GM23248 (cell line): ENCODE measurements at regions not wholly inside any gene's neighbourhood (a gene's known extent, or its start where the extent isn't known, plus 50 kb on each side); places are given as distances from the start of the nearest gene placed in this dataset.

Experiments
- DNase-seq: peaks from one replicate; pipeline ENCODE4 v3.0.0-alpha.2; 2015
- H2AFZ ChIP-seq: fragments of 200-600 bp; sonication (generic); 2 replicates; pipeline ENCODE4 v1.6.1; 2016; ENCODE audit warnings: antibody characterized with exemption
- H3F3A ChIP-seq: fragments of 200-600 bp; sonication (generic); 2 replicates; pipeline ENCODE4 v1.6.1; 2016; ENCODE audit warnings: mild to moderate bottlenecking, antibody characterized with exemption, mixed run types; ENCODE audit not compliant: insufficient read depth
- H3K27ac ChIP-seq: fragments of 200-600 bp; sonication (generic); 2 replicates; pipeline ENCODE4 v1.5.1; 2016; ENCODE audit warnings: mild to moderate bottlenecking
- H3K27me3 ChIP-seq: fragments of 200-600 bp; sonication (generic); replicated peaks from 2 replicates; pipeline ENCODE4 v1.6.1; 2016; ENCODE audit warnings: mild to moderate bottlenecking; ENCODE audit not compliant: insufficient read depth
- H3K36me3 ChIP-seq: fragments of 200-600 bp; sonication (generic); 2 replicates; pipeline ENCODE4 v1.6.1; 2016; ENCODE audit warnings: low read depth, mild to moderate bottlenecking
- H3K4me1 ChIP-seq: fragments of 200-600 bp; sonication (generic); 2 replicates; pipeline ENCODE4 v1.6.1; 2016; ENCODE audit warnings: mild to moderate bottlenecking; ENCODE audit not compliant: insufficient read depth
- H3K4me2 ChIP-seq: fragments of 200-600 bp; sonication (generic); one replicate; pipeline ENCODE4 v1.6.1; 2016; ENCODE audit warnings: mild to moderate bottlenecking; ENCODE audit not compliant: unreplicated experiment
- H3K4me3 ChIP-seq: fragments of 200-600 bp; sonication (generic); 2 replicates; pipeline ENCODE4 v1.5.1; 2016; ENCODE audit warnings: mild to moderate bottlenecking
- H3K79me2 ChIP-seq: fragments of 200-600 bp; sonication (generic); 2 replicates; pipeline ENCODE4 v1.6.1; 2016; ENCODE audit warnings: mild to moderate bottlenecking; ENCODE audit not compliant: insufficient read depth
- H3K9ac ChIP-seq: fragments of 200-600 bp; sonication (generic); 2 replicates; pipeline ENCODE4 v1.6.1; 2016; ENCODE audit warnings: mild to moderate bottlenecking
- H3K9me2 ChIP-seq: fragments of 200-600 bp; sonication (generic); 2 replicates; pipeline ENCODE4 v1.6.1; 2016; ENCODE audit warnings: mixed run types, mild to moderate bottlenecking, moderate library complexity; ENCODE audit not compliant: insufficient read depth
- H3K9me3 ChIP-seq: fragments of 200-600 bp; sonication (generic); one replicate; pipeline ENCODE4 v1.6.1; 2017; ENCODE audit warnings: low read depth
- H4K20me1 ChIP-seq: fragments of 200-600 bp; sonication (generic); 2 replicates; pipeline ENCODE4 v1.6.0; 2016; ENCODE audit not compliant: insufficient read depth
- EZH2 ChIP-seq: fragments of 200-600 bp; sonication (generic); IDR thresholded peaks from 2 replicates; pipeline ENCODE4 v1.6.1; 2018; ENCODE audit warnings: antibody characterized with exemption, mild to moderate bottlenecking; ENCODE audit not compliant: insufficient read depth, poor library complexity, severe bottlenecking
- EZH2phosphoT487 ChIP-seq: fragments of 200-600 bp; sonication (generic); IDR thresholded peaks from 2 replicates; pipeline ENCODE4 v1.6.1; 2018; ENCODE audit warnings: antibody characterized with exemption, moderate library complexity, mild to moderate bottlenecking, low read depth; ENCODE audit not compliant: insufficient read depth
- WGBS, 2 experiments: methylation state at CpG; one replicate each; pipeline ENCODE4 v1.1.6; 2015 to 2017; ENCODE audit warnings: low lambda C conversion rate in 2 of 2, low coverage in 1 of 2; ENCODE audit errors: missing lambda C conversion rate in 2 of 2; 5-methylcytosine and 5-hydroxymethylcytosine counted together
- in situ Hi-C: fragments of 300-500 bp; cut with MboI; formaldehyde crosslinking; loops from 2 replicates; pipeline ENCODE4 v1.15.0; 2020

DNA sequence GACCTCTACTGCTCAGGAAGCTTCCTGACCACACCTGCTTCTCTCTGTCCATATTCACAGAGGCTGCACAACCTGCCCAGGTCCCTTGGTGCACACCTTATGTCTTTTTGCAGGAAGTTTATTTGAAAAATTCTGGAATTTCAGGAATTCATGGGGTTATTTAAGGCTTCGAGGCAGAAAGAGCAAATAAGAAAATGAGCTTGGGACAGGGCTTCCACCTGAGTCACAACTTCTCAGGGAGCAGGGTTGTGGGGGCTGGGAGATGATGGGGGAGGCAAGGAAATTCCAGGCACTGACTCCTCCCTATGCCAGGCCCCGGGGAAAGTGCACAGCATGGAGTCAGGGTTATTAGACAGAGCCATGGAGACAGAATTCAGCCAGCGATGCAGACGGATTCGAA lies 57.7 kb downstream of the INHBB start:
- no peak for TF ChIP-seq EZH2phosphoT487
- H3K27me3 ChIP-seq, result peaks cover 4% of the 10 kb centered on the region; the same call in 1 of the 2 replicates

DNA sequence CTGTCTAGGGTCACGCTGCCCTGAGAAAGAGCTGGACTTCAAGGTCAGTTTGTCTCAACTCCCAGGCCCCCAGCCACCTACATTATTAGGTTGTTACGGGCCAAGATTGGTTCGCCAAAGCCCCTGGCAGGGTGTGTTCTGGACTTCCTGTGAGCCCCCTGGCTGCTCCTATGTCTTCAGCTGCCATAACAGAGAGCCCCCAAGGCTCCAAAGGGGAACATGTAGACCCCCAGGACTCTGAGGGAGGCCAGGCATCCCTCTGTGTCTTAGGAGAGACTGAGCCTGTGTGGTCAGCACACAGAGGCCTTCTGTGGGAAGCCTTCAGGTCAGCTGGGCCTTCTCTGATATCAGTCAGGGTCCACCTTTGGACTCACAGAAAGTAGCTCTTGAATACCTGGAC lies 58.3 kb downstream of the INHBB start:
- Histone ChIP-seq H3K9me3 (no peaks in the 10 kb centered on the region), H3K4me2 (no peak overlapping the region), H3K4me3 (no peak overlapping the region), H4K20me1 (no peaks in the 10 kb centered on the region), H3K9me2 (no peaks in the 10 kb centered on the region), H3K36me3 (no peaks in the 10 kb centered on the region), H3K79me2 (no peaks in the 10 kb centered on the region), H2AFZ (no peak overlapping the region), H3K9ac (no peak overlapping the region), H3F3A (no peaks in the 10 kb centered on the region), H3K4me1 (no peaks in the 10 kb centered on the region), H3K27me3 (peaks cover 4% of the 10 kb centered on the region; the same call in 1 of the 2 replicates), H3K27ac (no peak overlapping the region)
- in situ Hi-C loops, result no loop called here
- no peak for TF ChIP-seq EZH2phosphoT487
- no peak for TF ChIP-seq EZH2
- 87 to 95% methylated on average over 3 of the region's 3 CpGs for WGBS, 2 experiments
- DNase-seq, result no peak

More for the DNA sequence above, 57.7 kb downstream of the INHBB start:
- Histone ChIP-seq H3K9me3 (no peaks in the 10 kb centered on the region), H3K4me1 (no peaks in the 10 kb centered on the region), H3F3A (no peaks in the 10 kb centered on the region), H2AFZ (no peak overlapping the region), H3K79me2 (no peaks in the 10 kb centered on the region), H3K36me3 (no peaks in the 10 kb centered on the region), H3K9me2 (no peaks in the 10 kb centered on the region), H3K4me2 (no peak overlapping the region), H3K27ac (no peak overlapping the region), H4K20me1 (no peaks in the 10 kb centered on the region), H3K9ac (no peak overlapping the region), H3K4me3 (no peak overlapping the region)
- 73 to 77% methylated on average over 5 of the region's 5 CpGs for WGBS, 2 experiments
- in situ Hi-C loops, result no loop called here
- DNase-seq, result no peak

DNA sequence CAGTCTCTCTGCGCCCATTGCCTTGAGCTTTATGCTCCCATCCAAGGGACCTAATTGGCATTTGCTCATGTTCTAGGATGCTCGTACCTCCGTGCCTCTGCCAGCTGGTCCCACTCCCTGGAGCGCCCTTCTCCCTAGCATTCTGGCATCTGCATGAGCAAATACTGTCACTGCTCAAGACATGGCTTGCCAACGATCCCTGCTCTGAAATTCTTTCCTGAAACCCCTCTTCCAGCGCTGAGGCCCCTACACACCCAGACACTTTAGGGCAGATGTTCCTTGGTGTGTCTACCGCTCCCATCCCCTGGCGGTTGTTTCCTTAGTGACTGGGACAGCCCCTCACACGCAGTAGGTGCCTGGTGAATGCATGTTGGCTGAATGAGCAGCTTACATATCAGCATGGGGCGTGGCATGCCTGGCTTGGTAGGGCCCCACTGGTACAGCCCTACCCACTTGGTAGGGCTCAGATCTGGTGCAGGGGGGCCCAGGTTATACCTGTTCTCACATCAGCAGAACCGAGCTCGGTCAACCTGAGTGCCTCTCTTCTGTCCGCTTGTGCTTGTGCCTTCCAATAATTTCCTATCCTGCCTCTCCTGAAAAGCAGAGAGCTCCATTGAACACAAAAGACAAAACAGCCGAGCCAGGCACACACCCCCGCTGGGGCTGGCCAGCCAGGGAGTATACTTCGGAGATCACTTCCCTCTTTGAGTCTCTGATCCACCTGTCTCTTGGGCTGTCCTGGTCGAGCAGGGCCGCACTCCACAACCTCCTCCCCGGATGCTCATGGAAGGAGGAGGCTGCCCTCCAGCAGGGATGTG lies 59.2 kb downstream of the INHBB start:
- no peaks in the 10 kb centered on the region for H3K9me3 ChIP-seq
- no peaks in the 10 kb centered on the region for H4K20me1 ChIP-seq
- H3K4me1 ChIP-seq, result no peaks in the 10 kb centered on the region
- no peak overlapping the region for H3K9ac ChIP-seq
- DNase-seq, result no peak
- no peaks in the 10 kb centered on the region for H3K36me3 ChIP-seq
- no peaks in the 10 kb centered on the region for H3F3A ChIP-seq
- no peaks in the 10 kb centered on the region for H3K79me2 ChIP-seq
- H3K9me2 ChIP-seq, result no peaks in the 10 kb centered on the region
- no peak overlapping the region for H3K27ac ChIP-seq
- H3K27me3 ChIP-seq, result peaks cover 4% of the 10 kb centered on the region; the same call in 1 of the 2 replicates
- no peak for TF ChIP-seq EZH2
- no peak for TF ChIP-seq EZH2phosphoT487
- no peak overlapping the region for H2AFZ ChIP-seq
- 72 to 79% methylated on average over 19 of the region's 19 CpGs for WGBS, 2 experiments
- in situ Hi-C loops, result no loop called here
- H3K4me2 ChIP-seq, result no peak overlapping the region
- H3K4me3 ChIP-seq, result no peak overlapping the region

DNA sequence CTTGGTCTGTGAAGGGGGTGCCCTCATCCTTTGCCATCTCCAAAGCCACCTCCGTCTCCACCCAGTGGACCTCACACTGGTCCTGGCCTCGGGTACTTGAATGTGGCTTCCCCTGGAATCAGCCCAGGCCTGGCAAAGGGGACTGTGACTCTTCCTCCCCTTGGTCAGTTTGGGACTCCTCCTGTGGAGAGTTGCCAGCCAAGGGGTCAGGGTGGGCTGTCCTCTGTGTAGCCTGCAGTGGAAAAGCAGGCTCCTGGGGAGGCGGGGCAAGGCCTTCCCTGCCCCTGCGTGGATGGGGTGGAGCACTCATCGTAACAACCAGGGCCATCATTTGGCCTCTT lies 59.8 kb downstream of the INHBB start:
- no peak overlapping the region for H2AFZ ChIP-seq
- H3K9me2 ChIP-seq, result no peaks in the 10 kb centered on the region
- DNase-seq, result no peak
- no peak overlapping the region for H3K4me3 ChIP-seq
- no peaks in the 10 kb centered on the region for H3K9me3 ChIP-seq
- no peaks in the 10 kb centered on the region for H3K4me1 ChIP-seq
- in situ Hi-C loops, result no loop called here
- no peaks in the 10 kb centered on the region for H4K20me1 ChIP-seq
- WGBS, 2 experiments, result 60 to 62% methylated on average over 5 of the region's 5 CpGs
- TF ChIP-seq EZH2 (no peak), EZH2phosphoT487 (no peak)
- H3K36me3 ChIP-seq, result no peaks in the 10 kb centered on the region
- H3K9ac ChIP-seq, result no peak overlapping the region
- H3F3A ChIP-seq, result no peaks in the 10 kb centered on the region
- no peak overlapping the region for H3K4me2 ChIP-seq
- H3K27ac ChIP-seq, result no peak overlapping the region
- H3K79me2 ChIP-seq, result no peaks in the 10 kb centered on the region
- H3K27me3 ChIP-seq, result peaks cover 4% of the 10 kb centered on the region; the same call in 1 of the 2 replicates
